Suprapubic skin (tissue), 4 donors: ENCODE measurements at regions not wholly inside any gene's neighbourhood (a gene's known extent, or its start where the extent isn't known, plus 50 kb on each side); places are given as distances from the start of the nearest gene placed in this dataset.

Experiments used
- DNase-seq, 2 donors: peaks; one replicate each; pipeline ENCODE4 v3.0.0-alpha.2; 2019; ENCODE audit warnings: low spot score in 2 of 2
- H3K27ac ChIP-seq: fragments of 200-600 bp; sonication (generic); one replicate; pipeline ENCODE4 v1.5.1; 2019
- H3K27me3 ChIP-seq: fragments of 200-600 bp; sonication (generic); one replicate; pipeline ENCODE4 v1.5.1; 2019
- H3K36me3 ChIP-seq: fragments of 200-600 bp; sonication (generic); one replicate; pipeline ENCODE4 v1.5.1; 2019
- H3K4me1 ChIP-seq: fragments of 200-600 bp; sonication (generic); one replicate; pipeline ENCODE4 v1.5.1; 2019
- H3K4me3 ChIP-seq: fragments of 200-600 bp; sonication (generic); one replicate; pipeline ENCODE4 v1.5.1; 2019; ENCODE audit warnings: mild to moderate bottlenecking
- H3K9me3 ChIP-seq: fragments of 200-600 bp; sonication (generic); one replicate; pipeline ENCODE4 v1.5.1; 2019
- EP300 ChIP-seq: sonication (generic); formaldehyde crosslinking; IDR thresholded peaks from one replicate; pipeline ENCODE4 v1.6.1; 2017; ENCODE audit warnings: antibody characterized with exemption
- POLR2A ChIP-seq, 2 donors: fragments of 450-650 bp; IDR thresholded peaks; one replicate each; pipeline ENCODE4 v1.6.1; 2017; ENCODE audit warnings: antibody characterized with exemption in 2 of 2, mild to moderate bottlenecking in 2 of 2, moderate library complexity in 2 of 2
- POLR2AphosphoS5 ChIP-seq, 3 donors: sonication (generic); formaldehyde crosslinking; IDR thresholded peaks; one replicate each; pipeline ENCODE4 v1.6.1; 2017; ENCODE audit warnings: antibody characterized with exemption in 3 of 3
- WGBS: methylation state at CpG from one replicate; pipeline ENCODE4 v1.1.5; 2018; 5-methylcytosine and 5-hydroxymethylcytosine counted together
- TF ChIP-seq, protein P1 (sequence below), 2 donors: fragments of 200-600 bp in 1 of 2; fragments of 450-650 bp in 1 of 2; sonication (generic) in 1 of 2; IDR thresholded peaks; one replicate each; pipeline ENCODE4 v1.5.1; 2016 to 2019; ENCODE audit warnings: antibody characterized with exemption in 2 of 2, mild to moderate bottlenecking in 1 of 2, moderate library complexity in 1 of 2

DNA sequence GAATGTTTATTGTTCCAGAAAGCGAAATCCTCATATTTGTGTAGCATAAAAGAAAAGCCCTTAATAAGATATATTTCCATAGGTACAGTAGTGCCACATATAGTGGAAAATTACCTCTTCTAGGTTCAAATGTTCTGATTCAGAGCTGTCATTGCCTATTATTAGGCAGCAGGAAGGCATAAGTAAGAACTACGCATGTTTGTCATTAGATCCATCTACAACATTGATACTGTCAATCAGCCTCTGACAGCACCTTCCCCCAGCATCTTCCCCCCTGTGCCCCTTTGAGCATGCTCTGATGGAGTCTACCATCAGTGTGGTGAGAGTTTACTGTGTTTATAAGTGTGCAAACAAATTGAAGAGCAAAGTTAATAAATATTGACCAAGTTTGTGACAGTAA is 816.1 kb downstream of the TLE4 start:
- Histone ChIP-seq H3K4me3 (no peak overlapping the region), H3K36me3 (no peaks in the 10 kb centered on the region), H3K4me1 (no peaks in the 10 kb centered on the region), H3K27me3 (no peaks in the 10 kb centered on the region), H3K9me3 (no peaks in the 10 kb centered on the region), H3K27ac (no peak overlapping the region)
- WGBS: 90% methylated on average over 2 of the region's 2 CpGs
- TF ChIP-seq EP300 (no peak), POLR2A (IDR thresholded peaks at IDR 0.05) (no peak), POLR2AphosphoS5 (IDR thresholded peaks at IDR 0.05) (no peak)
- TF ChIP-seq, protein P1, sequence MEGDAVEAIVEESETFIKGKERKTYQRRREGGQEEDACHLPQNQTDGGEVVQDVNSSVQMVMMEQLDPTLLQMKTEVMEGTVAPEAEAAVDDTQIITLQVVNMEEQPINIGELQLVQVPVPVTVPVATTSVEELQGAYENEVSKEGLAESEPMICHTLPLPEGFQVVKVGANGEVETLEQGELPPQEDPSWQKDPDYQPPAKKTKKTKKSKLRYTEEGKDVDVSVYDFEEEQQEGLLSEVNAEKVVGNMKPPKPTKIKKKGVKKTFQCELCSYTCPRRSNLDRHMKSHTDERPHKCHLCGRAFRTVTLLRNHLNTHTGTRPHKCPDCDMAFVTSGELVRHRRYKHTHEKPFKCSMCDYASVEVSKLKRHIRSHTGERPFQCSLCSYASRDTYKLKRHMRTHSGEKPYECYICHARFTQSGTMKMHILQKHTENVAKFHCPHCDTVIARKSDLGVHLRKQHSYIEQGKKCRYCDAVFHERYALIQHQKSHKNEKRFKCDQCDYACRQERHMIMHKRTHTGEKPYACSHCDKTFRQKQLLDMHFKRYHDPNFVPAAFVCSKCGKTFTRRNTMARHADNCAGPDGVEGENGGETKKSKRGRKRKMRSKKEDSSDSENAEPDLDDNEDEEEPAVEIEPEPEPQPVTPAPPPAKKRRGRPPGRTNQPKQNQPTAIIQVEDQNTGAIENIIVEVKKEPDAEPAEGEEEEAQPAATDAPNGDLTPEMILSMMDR (IDR thresholded peaks at IDR 0.05): no peak
- no peak for DNase-seq

DNA sequence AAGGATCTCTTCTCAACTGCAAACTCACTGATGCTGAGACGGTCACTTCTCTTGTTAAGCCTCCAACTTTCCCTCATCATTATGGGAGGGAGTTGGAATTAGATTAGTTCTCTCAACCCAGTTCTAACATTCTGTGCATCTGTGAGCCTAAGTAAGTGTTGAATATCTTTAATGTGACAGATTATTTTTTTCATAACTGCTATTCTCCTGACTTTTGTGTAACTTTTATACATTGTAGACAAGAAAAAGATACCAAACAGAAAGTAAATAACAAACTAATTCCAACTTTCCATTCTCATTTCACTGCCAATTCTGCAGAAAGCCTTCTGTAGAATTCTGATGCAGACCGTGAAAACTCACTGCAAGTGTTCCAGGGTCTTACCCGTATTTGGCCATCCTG is 813.5 kb downstream of the TLE4 start:
- H3K27me3 ChIP-seq: no peaks in the 10 kb centered on the region
- TF ChIP-seq EP300 (no peak), POLR2AphosphoS5 (IDR thresholded peaks at IDR 0.05) (no peak), POLR2A (IDR thresholded peaks at IDR 0.05) (no peak)
- TF ChIP-seq, protein P1 (IDR thresholded peaks at IDR 0.05): no peak
- H3K4me1 ChIP-seq: no peaks in the 10 kb centered on the region
- no peaks in the 10 kb centered on the region for H3K9me3 ChIP-seq
- H3K27ac ChIP-seq: no peak overlapping the region
- WGBS: 71% methylated on average over 3 of the region's 3 CpGs
- H3K4me3 ChIP-seq: no peak overlapping the region
- no peaks in the 10 kb centered on the region for H3K36me3 ChIP-seq
- DNase-seq: no peak

DNA sequence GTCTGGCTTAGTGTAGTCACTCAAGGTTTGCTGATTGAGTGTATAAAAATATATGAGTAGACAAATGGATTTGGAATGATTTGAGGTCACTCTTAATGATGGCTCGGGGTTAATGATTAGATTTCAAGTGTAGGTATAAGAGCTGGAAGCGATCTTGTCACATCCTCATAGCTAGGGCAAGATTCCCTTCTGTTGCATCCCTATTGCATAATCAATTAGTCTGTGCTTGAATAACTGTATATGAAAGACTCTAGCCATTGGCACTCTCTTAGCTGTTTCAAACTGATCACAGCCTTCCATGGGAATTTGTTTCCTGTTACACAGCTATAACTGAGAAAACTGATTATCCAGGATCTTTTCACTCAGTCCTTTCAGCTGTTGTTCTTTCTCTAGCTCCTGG is 811.6 kb downstream of the TLE4 start:
- H3K4me1 ChIP-seq: no peaks in the 10 kb centered on the region
- H3K4me3 ChIP-seq: no peak overlapping the region
- no peak overlapping the region for H3K27ac ChIP-seq
- no peaks in the 10 kb centered on the region for H3K27me3 ChIP-seq
- TF ChIP-seq POLR2AphosphoS5 (IDR thresholded peaks at IDR 0.05) (no peak), POLR2A (IDR thresholded peaks at IDR 0.05) (no peak), EP300 (no peak)
- TF ChIP-seq, protein P1 (IDR thresholded peaks at IDR 0.05): no peak
- no peaks in the 10 kb centered on the region for H3K9me3 ChIP-seq
- no peaks in the 10 kb centered on the region for H3K36me3 ChIP-seq
- no peak for DNase-seq
- WGBS: 94% methylated on average over 2 of the region's 2 CpGs

DNA sequence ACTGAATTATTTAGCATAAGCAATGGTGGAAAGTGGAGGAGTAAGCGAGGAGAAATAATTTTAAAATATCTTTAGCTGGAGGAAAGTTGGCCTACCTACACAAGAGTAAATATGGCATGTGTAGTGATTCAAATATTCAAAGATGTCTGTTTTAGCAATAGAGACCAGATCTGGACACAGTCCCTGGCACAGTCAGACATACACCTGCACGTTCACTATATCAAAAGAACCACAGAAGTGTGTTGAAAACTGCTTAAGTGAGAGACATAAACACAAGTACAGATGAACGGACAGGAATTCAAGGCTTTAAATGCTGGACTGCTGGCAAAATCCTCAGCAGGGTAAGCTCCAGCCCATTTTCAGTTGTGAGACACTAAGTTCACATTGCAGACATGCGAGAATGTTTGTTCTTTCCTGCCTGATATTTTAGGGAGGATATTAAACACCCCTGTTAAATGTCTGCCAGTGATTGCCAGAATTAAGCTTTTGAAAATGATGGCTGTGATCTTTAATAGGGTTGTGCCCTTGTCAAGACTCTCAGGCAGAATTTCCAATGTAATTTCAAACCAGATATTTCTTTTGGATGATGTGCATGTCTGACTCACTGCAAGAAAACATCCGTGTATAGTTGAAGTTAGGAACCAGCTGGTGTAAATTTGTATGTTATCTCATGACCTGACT is 810.6 kb downstream of the TLE4 start:
- no peaks in the 10 kb centered on the region for H3K9me3 ChIP-seq
- no peak for TF ChIP-seq EP300
- TF ChIP-seq POLR2AphosphoS5 (IDR thresholded peaks at IDR 0.05): no peak
- TF ChIP-seq POLR2A (IDR thresholded peaks at IDR 0.05): no peak
- TF ChIP-seq, protein P1 (IDR thresholded peaks at IDR 0.05): no peak
- WGBS: 58% methylated on average over 5 of the region's 5 CpGs
- no peak overlapping the region for H3K27ac ChIP-seq
- H3K36me3 ChIP-seq: no peaks in the 10 kb centered on the region
- no peak for DNase-seq
- no peak overlapping the region for H3K4me3 ChIP-seq
- no peaks in the 10 kb centered on the region for H3K4me1 ChIP-seq
- no peaks in the 10 kb centered on the region for H3K27me3 ChIP-seq

DNA sequence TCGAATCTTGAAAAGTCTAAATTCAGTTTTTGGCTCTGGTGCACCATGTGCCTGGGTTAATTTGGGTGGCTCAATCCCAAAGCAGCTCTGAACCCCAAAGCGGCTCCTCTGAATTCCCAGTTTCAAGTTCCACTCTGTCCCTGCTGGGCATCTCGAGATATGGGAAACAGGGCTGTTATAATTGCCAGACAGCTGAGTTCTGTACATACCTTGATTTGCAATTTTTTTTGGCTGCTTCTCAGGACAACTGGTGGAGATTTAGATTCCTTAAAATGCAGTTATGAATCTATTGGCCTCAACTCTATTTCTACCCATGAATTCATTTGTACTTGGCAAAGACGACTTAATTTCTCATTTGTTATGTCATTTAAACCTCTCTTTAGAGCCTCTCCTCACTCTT is 808.5 kb downstream of the TLE4 start:
- Histone ChIP-seq H3K27ac (no peak overlapping the region), H3K4me3 (no peak overlapping the region), H3K36me3 (no peaks in the 10 kb centered on the region), H3K4me1 (no peaks in the 10 kb centered on the region), H3K27me3 (no peaks in the 10 kb centered on the region), H3K9me3 (no peaks in the 10 kb centered on the region)
- 77% methylated on average over 4 of the region's 4 CpGs for WGBS
- no peak for TF ChIP-seq POLR2A (IDR thresholded peaks at IDR 0.05)
- TF ChIP-seq, protein P1 (IDR thresholded peaks at IDR 0.05): no peak
- TF ChIP-seq POLR2AphosphoS5 (IDR thresholded peaks at IDR 0.05): no peak
- TF ChIP-seq EP300: no peak
- DNase-seq: no peak
